Right lobe of liver (tissue), 4 donors: ENCODE measurements at regions not wholly inside any gene's neighbourhood (a gene's known extent, or its start where the extent isn't known, plus 50 kb on each side); places are given as distances from the start of the nearest gene placed in this dataset.

Experiments
- POLR2A ChIP-seq: fragments of 450-650 bp; IDR thresholded peaks from one replicate; pipeline ENCODE4 v1.6.1; 2017; ENCODE audit warnings: antibody characterized with exemption, mild to moderate bottlenecking
- TF ChIP-seq, protein P1 (sequence below), 4 donors: fragments of 200-600 bp in 3 of 4; fragments of 450-650 bp in 1 of 4; IDR thresholded peaks; one replicate each; pipeline versions ENCODE4 v1.5.1 to v1.8.0; 2016 to 2022; ENCODE audit warnings: antibody characterized with exemption in 4 of 4, mild to moderate bottlenecking in 2 of 4
- donor health status: DM: no; HTN: no; CAD: no.
- donor health status: DM: no; HTN: no; CAD: no.
- donor health status: DM: no; HTN: yes; CAD: no.

DNA sequence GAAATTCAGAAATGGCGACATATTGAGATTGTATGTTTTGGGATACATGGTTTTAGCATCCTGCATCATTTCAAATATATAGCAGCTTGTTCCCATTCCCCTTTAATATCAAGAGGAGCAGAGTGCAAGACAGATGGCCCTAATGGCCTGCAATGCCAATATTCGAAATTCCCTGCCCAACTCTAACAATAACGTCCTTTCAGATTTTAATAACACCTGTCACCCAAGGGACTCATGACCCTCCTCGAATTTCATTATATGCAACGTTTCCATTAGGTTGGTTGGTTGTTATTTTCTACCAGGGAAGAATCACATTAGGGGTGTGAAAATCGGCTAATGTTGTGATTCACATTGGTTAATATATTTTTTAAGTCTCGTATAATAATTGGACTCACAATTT lies 170.0 kb downstream of the TNFSF13B start:
- TF ChIP-seq POLR2A, result no peak
- TF ChIP-seq, protein P1, sequence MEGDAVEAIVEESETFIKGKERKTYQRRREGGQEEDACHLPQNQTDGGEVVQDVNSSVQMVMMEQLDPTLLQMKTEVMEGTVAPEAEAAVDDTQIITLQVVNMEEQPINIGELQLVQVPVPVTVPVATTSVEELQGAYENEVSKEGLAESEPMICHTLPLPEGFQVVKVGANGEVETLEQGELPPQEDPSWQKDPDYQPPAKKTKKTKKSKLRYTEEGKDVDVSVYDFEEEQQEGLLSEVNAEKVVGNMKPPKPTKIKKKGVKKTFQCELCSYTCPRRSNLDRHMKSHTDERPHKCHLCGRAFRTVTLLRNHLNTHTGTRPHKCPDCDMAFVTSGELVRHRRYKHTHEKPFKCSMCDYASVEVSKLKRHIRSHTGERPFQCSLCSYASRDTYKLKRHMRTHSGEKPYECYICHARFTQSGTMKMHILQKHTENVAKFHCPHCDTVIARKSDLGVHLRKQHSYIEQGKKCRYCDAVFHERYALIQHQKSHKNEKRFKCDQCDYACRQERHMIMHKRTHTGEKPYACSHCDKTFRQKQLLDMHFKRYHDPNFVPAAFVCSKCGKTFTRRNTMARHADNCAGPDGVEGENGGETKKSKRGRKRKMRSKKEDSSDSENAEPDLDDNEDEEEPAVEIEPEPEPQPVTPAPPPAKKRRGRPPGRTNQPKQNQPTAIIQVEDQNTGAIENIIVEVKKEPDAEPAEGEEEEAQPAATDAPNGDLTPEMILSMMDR (IDR thresholded peaks at IDR 0.05), result no peak
